C4-2B (cell line): ENCODE measurements at regions not wholly inside any gene's neighbourhood (a gene's known extent, or its start where the extent isn't known, plus 50 kb on each side); places are given as distances from the start of the nearest gene placed in this dataset.
"Not testable (repeated sequence)": the region's sequence is repeated elsewhere in the genome, so short reads cannot be mapped to it uniquely, and the experiment has no call there.

ENCODE experiments used
- H3K27ac ChIP-seq: fragments of 450-650 bp; 2 replicates; pipeline ENCODE4 v1.5.1; 2017
- CTCF ChIP-seq: fragments of 450-650 bp; conservative IDR thresholded peaks from 2 replicates; pipeline ENCODE4 v1.5.1; 2017; ENCODE audit warnings: mild to moderate bottlenecking
- ZFX ChIP-seq: fragments of 450-650 bp; IDR thresholded peaks from 2 replicates; pipeline ENCODE4 v1.6.1; 2017

- TF ChIP-seq CTCF (no peak), ZFX (no peak)
- no peak overlapping the region for H3K27ac ChIP-seq
Observed at GRCh38 chr7:1355568-1356340, 103.5 kb downstream of the MICALL2 start.

GRCh38 chr7:1356853-1357252 is 102.4 kb downstream of the MICALL2 start:
- not testable (repeated sequence) for H3K27ac ChIP-seq

GRCh38 chr7:1357260-1357600 is 102.0 kb downstream of the MICALL2 start:
- H3K27ac ChIP-seq, result not testable (repeated sequence)

DNA sequence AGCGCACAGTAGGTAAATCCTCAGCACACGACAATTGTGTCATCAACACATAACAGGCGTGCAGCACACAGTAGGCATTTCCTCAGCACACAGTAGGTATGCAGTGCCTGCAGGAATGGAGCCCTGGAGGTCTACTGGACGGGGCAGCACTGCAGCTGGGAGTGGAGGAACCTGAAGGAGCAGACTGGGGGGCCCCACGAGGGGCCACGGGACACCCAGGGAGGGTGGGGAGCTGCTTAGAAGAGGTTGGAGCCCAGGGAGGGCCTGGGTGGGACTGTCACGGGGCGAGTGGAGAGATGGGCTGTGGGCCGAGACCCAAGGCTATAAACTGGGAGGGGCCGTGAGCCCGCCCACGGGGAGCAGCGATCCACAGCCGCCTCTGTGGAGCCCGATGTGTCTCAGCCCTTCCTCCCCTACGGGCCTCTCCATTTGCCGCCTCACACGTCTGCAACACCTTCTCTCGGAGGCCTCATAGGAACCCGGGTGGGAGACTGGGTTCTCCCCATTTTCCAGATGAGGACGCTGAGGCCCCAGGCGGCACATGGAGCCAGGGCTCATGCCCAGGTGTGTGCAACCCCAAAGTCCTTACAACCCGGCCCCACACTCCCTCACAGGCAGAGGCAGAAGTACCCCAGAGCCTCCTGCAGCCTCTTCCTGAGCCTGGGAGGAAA is 101.5 kb downstream of the MICALL2 start:
- no peak for TF ChIP-seq CTCF
- TF ChIP-seq ZFX, result no peak
- H3K27ac ChIP-seq, result no peak overlapping the region

DNA sequence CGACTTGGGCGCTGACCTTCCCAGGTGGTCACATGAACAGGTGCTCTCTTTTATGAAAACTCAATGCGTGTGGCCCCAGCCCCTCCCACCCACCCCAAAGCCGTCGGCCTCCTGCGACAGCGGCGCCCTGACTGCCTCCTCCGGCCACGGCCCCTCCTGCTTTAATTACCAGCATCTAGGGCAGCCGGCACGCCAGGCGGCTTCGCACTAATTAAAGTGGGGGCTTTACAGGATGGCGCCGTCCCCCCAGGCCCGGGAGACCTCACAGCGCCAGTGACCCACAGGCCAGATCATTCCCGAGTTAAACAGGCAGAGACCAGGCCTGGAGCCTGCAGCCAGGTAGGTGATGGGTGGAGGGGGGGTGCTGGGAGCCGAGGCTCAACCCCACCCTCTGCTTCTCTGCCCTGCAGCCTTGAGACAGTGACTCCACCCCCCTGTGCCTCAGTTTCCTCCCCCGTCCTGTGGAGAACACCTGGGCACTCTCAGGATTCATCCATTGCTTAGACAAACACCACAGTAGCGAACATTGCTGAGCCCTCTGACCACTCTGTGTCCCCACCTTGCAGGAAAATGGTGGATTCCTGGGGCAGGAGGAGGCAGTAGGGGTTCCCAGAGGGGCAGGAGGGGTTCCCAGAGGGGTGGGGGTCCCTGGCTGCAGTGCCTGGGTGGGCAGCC is 100.8 kb downstream of the MICALL2 start:
- H3K27ac ChIP-seq, result no peak overlapping the region
- TF ChIP-seq ZFX (no peak), CTCF (no peak)

- no peak overlapping the region for H3K27ac ChIP-seq
- TF ChIP-seq ZFX (no peak), CTCF (no peak)
Observed at GRCh38 chr7:1359051-1359400, 100.2 kb downstream of the MICALL2 start.

GRCh38 chr7:1359681-1360485 is 99.4 kb downstream of the MICALL2 start:
- H3K27ac ChIP-seq, result no peak overlapping the region
- TF ChIP-seq ZFX, result no peak
- no peak for TF ChIP-seq CTCF

GRCh38 chr7:1360521-1360971 is 98.7 kb downstream of the MICALL2 start:
- no peak for TF ChIP-seq CTCF
- TF ChIP-seq ZFX, result no peak
- H3K27ac ChIP-seq, result no peak overlapping the region
